ENCODE measurements at regions not wholly inside any gene's neighbourhood (a gene's known extent, or its start where the extent isn't known, plus 50 kb on each side); places are given as distances from the start of the nearest gene placed in this dataset.

DNA sequence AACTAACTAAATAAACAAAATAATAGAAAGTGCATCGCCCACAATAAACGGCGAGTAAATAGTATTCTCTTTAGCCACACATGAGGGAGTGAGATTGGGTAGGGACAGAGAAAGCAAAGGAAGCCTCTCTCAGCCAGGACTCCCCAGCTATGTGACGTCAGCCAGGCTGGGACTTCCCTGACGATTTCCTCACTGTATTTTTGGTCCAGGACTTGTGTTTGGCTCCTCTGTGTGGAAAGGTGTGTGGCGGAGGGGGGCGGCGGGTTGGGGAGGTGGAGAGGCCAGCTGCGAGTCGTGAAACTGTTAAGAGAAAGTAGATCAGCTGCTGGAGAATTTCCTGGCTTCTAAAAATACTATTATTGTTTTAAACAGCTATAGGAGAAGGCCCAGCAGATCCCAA is 1124.6 kb downstream of the AACS start:
- Mint-ChIP-seq H3K4me1 (no peaks in the 10 kb centered on the region), H3K36me3 (peaks cover 1% of the 10 kb centered on the region), H3K4me3 (no peak overlapping the region), H3K27ac (no peak overlapping the region), H3K27me3 (peaks cover 12% of the 10 kb centered on the region), H3K9me3 (peaks cover 13% of the 10 kb centered on the region)

DNA sequence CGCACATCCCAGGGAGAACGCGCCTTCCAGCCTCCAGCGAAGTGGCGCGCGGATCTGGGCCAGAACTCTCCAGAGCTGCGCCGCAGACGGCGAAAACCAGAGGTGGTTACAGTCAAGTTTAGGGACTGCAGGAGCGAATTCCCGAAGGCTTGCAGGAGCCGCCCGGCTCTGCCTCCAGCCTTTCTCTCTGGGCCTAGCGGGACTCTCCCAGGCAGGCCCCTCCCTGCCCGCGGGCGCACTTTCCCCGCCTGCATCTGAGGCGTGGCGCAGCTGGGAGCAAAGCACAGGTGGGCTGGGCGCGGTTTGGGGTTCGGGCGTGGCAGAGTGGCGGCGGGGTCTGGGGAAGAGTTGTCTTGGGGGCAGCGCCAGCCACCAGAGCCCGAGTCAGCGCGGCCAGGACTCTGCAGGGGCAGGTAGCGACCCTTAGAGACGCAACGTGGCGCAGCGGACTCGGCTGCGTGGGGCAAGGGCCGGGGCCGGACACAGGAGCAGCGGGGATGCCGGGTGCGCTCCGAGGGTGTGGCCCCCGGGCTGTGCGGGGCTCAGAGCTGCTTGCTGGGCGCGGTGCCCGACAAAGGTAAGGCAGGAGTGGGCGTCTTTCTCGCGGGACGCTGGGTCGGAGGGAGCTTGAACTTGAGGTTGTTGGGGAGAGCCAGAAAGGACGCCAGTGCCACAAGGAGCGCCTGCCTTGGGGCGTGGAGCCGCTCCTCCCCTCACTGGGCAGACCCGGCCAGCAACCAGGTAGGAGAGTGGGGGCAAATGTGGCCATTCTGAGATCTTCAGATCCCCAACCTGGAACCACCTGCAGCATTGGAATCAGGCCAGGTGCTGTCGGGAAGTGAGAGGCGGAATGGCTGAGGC is 1126.0 kb downstream of the AACS start:
- H3K4me1 Mint-ChIP-seq, result no peaks in the 10 kb centered on the region
- H3K27ac Mint-ChIP-seq, result no peak overlapping the region
- H3K27me3 Mint-ChIP-seq, result peaks cover 12% of the 10 kb centered on the region
- H3K9me3 Mint-ChIP-seq, result peaks cover 21% of the 10 kb centered on the region
- H3K36me3 Mint-ChIP-seq, result peaks cover 1% of the 10 kb centered on the region
- H3K4me3 Mint-ChIP-seq, result no peak overlapping the region

DNA sequence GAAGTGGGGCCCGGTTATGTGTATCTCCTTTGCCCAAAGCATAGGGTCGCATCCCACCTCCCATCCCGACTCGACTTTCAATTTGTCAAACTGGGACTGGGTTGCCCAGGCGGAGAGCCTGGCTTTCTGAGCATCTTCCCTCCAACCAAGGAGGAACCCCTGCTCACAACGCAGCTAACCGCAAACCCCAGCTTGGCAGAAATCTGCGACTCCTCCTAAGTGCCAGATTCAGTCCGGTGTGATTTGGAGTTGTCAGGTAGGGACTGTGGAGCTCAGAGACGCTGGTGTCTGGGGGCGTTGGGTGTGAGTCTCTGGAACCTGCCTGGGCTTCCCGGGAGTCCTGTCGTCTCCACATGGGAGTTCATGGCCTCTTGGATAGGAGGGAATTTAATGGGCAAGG is 1126.7 kb downstream of the AACS start:
- no peak overlapping the region for H3K4me3 Mint-ChIP-seq
- H3K4me1 Mint-ChIP-seq, result no peaks in the 10 kb centered on the region
- peaks cover 1% of the 10 kb centered on the region for H3K36me3 Mint-ChIP-seq
- H3K27me3 Mint-ChIP-seq, result peaks cover 8% of the 10 kb centered on the region
- H3K9me3 Mint-ChIP-seq, result peaks cover 17% of the 10 kb centered on the region
- no peak overlapping the region for H3K27ac Mint-ChIP-seq

DNA sequence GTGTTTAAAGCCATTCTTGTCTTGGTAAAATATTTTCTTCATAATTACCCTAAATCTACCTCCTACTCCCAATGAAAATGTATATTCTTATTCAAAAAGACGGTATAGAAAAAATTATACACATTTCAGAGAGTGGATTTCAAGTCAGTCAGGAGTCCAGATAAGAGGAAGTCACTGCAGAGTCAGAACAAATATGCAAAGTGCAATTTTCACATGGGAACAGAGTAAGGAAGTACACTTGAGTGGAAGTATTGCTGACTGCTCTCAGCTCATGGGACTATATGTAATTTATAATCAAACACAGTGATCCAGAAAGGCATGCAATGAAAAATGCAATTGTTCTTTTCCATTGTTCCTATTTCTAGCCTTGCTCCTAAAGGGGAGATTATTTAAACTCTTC is 1128.0 kb downstream of the AACS start:
- Mint-ChIP-seq H3K27ac (no peak overlapping the region), H3K9me3 (peaks cover 12% of the 10 kb centered on the region), H3K36me3 (peaks cover 1% of the 10 kb centered on the region), H3K4me1 (no peaks in the 10 kb centered on the region), H3K27me3 (peaks cover 8% of the 10 kb centered on the region), H3K4me3 (no peak overlapping the region)

DNA sequence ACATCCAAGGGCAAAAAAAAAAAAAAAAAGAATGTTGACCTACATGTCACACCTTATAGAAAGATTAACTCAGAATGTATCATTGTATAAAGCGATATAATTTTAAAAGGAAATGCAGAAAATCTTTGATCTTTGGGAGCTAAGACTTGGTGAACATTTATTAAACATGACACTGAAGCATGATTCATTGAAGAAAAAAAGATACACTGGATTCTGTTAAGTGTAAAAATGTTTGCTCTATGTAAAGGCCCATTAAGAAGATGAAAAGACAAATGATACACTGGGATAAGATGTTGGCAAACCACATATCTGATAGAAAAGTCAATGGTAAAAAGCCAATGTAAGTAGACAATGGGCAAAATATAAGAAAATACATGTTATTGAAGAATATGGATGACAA is 1131.0 kb downstream of the AACS start:
- Mint-ChIP-seq H3K4me3 (no peak overlapping the region), H3K4me1 (no peaks in the 10 kb centered on the region), H3K36me3 (no peaks in the 10 kb centered on the region), H3K9me3 (peaks cover 9% of the 10 kb centered on the region), H3K27ac (no peak overlapping the region), H3K27me3 (no peaks in the 10 kb centered on the region)

DNA sequence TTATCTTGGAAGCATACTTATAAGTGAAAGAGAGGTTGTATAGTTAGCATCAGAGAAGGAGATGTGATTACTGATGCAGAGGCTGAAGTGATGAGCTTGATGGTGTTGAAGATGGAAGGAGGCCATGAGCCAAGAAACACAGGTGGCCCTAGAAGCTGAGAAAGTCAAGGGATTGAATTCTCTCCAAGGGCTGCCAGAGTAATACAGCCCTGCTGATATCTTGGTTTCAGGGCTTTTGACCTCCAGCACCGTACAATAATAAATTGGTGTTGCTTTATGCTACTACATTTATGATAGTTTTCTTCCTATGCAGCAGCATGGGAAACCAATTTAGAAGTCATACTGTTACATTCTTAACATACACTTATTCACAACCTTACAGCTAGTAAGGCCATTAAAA is 1133.3 kb downstream of the AACS start:
- Mint-ChIP-seq H3K36me3 (no peaks in the 10 kb centered on the region), H3K27me3 (no peaks in the 10 kb centered on the region), H3K27ac (no peak overlapping the region), H3K4me3 (no peak overlapping the region), H3K9me3 (peaks cover 17% of the 10 kb centered on the region), H3K4me1 (no peaks in the 10 kb centered on the region)

DNA sequence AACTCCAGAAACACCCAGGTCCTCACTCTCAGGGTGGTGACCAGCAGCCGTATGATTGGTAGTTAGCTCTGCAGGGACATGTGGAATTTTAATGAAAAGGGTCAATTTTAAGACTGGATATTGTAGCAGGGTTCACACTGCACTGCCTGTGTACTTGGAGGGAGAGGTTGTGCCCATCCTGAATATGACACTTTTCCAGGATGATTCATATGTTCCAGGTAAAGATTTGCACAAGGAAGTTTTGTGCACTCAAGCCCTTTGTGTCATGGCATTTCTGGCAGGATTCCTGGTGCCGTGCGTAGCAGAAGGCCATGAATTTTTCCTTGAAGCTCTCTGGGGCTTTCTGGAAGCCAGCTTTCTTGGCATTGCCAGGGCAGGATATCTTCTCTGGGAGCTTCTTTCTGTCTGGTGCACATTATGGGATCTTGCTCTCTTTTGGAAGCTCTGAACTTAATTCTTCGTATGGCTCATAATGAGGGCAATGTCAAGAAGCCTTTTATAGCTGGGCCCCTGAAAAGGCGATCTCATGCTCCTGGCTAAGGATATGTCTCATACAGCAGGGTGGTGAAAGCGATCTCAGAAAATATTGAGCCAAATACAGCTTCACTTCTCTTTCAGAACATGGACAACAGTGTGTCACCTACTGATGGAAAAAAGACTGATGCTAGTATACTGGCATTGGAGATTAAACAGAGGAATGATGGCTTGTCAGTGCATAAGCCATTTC is 1133.9 kb downstream of the AACS start:
- Mint-ChIP-seq H3K4me3 (no peak overlapping the region), H3K36me3 (no peaks in the 10 kb centered on the region), H3K4me1 (no peaks in the 10 kb centered on the region), H3K27me3 (no peaks in the 10 kb centered on the region), H3K9me3 (peaks cover 17% of the 10 kb centered on the region), H3K27ac (no peak overlapping the region)

DNA sequence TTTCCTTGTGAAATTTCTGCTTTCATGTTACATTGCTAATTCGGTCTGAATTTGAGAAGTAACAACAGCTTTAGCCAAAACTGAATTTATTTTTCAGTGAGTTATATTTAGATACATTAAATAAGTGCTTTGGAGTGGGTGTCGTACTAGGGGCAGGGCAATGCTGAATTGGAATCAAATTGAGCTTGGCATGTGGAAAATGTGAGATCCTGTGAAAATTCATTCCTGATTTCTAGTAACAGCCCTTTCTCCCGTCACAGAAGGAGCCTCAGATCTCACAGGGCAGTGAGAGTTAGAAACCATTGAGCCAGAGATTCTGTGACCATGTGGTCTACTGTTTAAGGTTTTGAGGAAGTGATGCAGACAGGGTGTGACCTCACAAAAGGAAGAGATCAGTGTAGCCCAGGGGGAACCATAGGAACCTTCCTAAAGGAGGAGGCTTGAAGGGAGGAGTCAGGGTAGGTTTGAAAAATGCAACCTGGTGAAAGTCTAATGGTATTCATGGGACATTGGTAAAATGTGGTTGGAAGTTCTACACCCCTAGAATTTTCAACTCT is 1136.8 kb downstream of the AACS start:
- no peak overlapping the region for H3K27ac Mint-ChIP-seq
- H3K4me1 Mint-ChIP-seq, result no peaks in the 10 kb centered on the region
- no peaks in the 10 kb centered on the region for H3K27me3 Mint-ChIP-seq
- H3K9me3 Mint-ChIP-seq, result peaks cover 9% of the 10 kb centered on the region
- no peaks in the 10 kb centered on the region for H3K36me3 Mint-ChIP-seq
- no peak overlapping the region for H3K4me3 Mint-ChIP-seq

DNA sequence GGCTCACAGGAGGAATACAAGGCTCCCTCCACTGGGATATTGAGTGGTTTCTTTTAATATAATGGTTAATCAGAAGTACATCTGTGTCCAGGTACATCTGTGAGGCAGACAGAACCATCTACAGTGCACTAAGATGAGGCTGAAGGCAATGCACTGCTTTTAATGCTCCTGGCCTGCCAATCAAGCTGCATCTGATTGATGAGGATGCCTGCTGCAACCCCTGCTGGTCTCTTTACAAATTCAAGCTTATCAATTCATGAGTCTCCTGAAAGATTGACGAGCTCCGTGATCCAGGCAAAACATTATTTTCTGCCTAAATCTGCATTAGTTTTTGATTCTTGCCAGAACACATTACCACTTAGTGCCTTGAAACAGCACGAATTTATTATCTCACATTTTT is 1139.1 kb downstream of the AACS start:
- Mint-ChIP-seq H3K36me3 (no peaks in the 10 kb centered on the region), H3K27ac (no peak overlapping the region), H3K4me3 (no peak overlapping the region), H3K9me3 (peaks cover 9% of the 10 kb centered on the region), H3K27me3 (no peaks in the 10 kb centered on the region), H3K4me1 (no peaks in the 10 kb centered on the region)

DNA sequence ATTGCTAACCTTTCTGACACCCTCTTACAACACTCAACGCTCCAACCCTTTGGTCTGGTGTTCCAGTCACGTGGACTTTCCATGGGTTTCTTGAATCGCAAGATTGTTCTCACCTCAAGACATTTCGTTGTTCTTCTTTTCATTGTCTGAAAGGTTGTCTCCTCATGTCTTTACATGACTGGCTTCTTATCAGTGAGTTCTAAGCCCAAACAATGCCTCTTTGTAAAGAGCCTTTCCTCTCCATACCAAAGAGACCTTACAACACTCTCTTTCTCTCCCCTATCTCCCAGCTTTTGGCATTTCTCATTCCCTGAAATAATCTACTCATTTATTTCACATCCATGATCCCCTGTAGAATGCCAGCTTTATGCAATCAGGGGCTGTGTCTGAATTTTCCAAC is 1144.8 kb downstream of the AACS start:
- no peaks in the 10 kb centered on the region for H3K27me3 Mint-ChIP-seq
- no peaks in the 10 kb centered on the region for H3K4me1 Mint-ChIP-seq
- no peaks in the 10 kb centered on the region for H3K9me3 Mint-ChIP-seq
- H3K4me3 Mint-ChIP-seq, result no peak overlapping the region
- no peak overlapping the region for H3K27ac Mint-ChIP-seq
- no peaks in the 10 kb centered on the region for H3K36me3 Mint-ChIP-seq

DNA sequence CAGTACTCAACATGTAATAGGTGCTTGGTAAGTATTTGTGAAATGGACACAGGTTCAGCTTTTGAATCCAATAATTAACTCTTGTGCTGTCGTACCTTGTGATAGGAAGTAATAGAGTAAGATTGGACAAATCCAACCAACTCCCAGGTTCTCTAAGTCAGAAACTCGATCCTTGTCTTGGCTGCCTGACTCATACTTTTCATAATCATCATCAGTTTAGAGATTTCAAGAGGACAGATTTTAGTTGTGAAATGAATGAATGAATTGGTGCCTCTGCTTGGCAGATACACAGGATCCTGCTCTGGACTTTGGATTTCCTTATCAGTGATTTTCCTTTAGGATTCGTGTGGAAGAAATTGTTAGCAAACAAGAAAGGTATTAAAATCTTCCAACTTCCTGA is 1145.2 kb downstream of the AACS start:
- Mint-ChIP-seq H3K4me1 (no peaks in the 10 kb centered on the region), H3K4me3 (no peak overlapping the region), H3K27me3 (no peaks in the 10 kb centered on the region), H3K36me3 (no peaks in the 10 kb centered on the region), H3K27ac (no peak overlapping the region), H3K9me3 (no peaks in the 10 kb centered on the region)

DNA sequence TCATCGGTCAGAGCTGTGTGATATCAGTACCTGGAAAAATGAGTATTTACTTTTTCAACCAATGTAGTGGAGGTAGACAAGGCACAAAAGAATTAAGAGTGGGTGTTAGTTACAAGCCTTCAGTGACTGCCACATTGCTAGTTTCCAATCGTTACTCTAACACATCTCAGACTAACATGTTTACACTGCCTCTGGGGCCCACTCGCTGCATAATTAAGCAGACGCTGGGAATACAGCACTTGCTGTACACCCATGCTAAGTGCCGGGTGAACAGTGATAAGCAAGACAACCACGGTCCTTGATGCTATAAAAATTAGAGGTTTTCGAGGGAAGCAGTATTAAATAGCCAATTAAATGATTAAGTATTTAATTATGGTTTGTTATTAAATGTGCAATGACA is 1147.6 kb downstream of the AACS start:
- no peaks in the 10 kb centered on the region for H3K9me3 Mint-ChIP-seq
- no peaks in the 10 kb centered on the region for H3K4me1 Mint-ChIP-seq
- no peaks in the 10 kb centered on the region for H3K36me3 Mint-ChIP-seq
- H3K27me3 Mint-ChIP-seq, result no peaks in the 10 kb centered on the region
- H3K4me3 Mint-ChIP-seq, result no peak overlapping the region
- no peak overlapping the region for H3K27ac Mint-ChIP-seq

DNA sequence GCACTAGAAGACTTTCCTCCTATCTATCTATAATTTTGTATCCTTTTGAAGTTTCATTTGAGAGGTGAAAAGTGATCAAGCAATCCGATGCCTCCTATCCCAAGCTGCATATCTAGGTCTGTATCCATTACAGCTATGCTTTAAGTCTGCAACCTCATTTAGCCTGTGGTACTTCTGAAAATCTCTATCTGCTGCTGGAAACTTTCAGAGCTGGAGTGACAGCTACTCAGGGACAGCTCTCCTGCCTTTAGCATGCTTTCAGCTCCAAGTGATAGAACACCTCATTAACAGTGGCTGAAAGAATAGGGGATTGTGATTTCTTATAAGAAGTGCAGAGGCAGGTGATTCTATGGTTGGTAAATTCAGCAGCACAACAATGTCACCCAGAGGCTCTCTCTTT is 1153.5 kb downstream of the AACS start:
- H3K27me3 Mint-ChIP-seq, result no peaks in the 10 kb centered on the region
- H3K27ac Mint-ChIP-seq, result no peak overlapping the region
- no peaks in the 10 kb centered on the region for H3K9me3 Mint-ChIP-seq
- H3K4me3 Mint-ChIP-seq, result no peak overlapping the region
- no peaks in the 10 kb centered on the region for H3K36me3 Mint-ChIP-seq
- H3K4me1 Mint-ChIP-seq, result no peaks in the 10 kb centered on the region

DNA sequence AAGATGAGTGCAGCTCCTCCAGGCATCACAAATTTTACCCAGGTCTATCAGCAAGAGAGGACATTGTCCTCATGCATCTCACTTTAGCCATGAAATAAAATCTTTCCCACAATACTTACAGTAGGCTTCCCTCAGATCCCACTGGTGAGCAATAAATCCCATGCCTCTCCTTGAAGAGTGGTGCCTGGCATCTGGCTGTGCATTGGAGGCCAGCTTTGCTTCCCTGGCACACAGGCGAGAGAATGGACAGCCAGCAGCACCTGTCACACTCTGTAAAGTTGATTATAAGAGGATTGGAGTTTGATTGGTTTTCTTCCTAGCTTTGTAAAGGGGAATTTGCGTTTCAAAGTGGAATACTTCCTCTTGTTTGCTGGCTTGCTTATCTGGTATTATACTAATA is 1153.9 kb downstream of the AACS start:
- Mint-ChIP-seq H3K36me3 (no peaks in the 10 kb centered on the region), H3K27ac (no peak overlapping the region), H3K27me3 (no peaks in the 10 kb centered on the region), H3K9me3 (no peaks in the 10 kb centered on the region), H3K4me1 (no peaks in the 10 kb centered on the region), H3K4me3 (no peak overlapping the region)

DNA sequence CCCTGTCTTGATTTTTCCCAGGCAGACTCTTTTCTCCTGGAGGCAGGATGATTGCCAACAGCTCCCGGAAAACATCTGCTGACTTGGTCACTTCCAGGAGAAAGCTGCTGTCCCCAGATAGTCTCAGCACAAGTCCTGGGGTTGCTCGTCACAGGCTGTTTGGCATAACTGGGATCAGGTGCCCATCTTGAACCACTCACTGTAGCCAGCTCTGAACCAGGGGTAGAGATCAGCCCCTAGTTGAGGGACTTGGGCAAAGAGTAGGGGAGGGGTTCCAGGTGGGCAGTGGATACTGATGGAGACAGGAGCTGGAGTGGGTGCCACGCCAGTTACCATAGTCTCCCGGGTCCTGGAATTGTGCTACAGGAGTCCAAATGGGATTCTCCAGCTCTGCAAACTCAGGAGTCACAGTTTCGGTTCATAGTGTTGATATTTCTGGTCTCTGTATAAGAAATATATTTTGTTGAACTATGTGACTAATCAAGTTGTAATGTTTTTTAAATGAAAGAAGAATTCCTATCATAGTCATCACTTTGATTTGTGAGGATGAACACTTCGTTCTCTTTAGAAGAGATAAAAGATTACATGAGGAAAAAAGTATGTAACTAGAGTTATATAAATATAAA is 1154.5 kb downstream of the AACS start:
- H3K27me3 Mint-ChIP-seq, result no peaks in the 10 kb centered on the region
- no peak overlapping the region for H3K4me3 Mint-ChIP-seq
- no peaks in the 10 kb centered on the region for H3K36me3 Mint-ChIP-seq
- no peak overlapping the region for H3K27ac Mint-ChIP-seq
- no peaks in the 10 kb centered on the region for H3K4me1 Mint-ChIP-seq
- no peaks in the 10 kb centered on the region for H3K9me3 Mint-ChIP-seq

DNA sequence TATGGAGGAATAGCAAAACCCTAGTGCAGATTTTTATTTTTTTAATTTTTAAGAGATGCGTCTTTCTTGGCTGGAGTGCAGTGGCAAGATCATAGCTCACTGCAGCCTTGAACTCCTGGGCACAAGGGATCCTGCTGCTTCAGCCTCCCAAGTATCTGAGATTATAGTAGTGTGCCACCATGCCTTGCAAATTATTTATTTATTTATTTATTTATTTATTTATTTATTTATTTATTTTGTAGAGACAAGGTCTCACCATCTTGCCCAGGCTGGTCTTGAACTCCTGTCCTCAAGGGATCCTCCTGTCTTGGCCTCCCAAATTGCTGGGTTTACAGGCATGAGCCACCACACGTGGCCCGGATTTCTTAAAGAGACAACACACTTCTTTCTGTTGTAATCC is 1158.8 kb downstream of the AACS start:
- H3K36me3 Mint-ChIP-seq, result no peaks in the 10 kb centered on the region
- H3K4me3 Mint-ChIP-seq, result no peak overlapping the region
- no peaks in the 10 kb centered on the region for H3K4me1 Mint-ChIP-seq
- no peak overlapping the region for H3K27ac Mint-ChIP-seq
- H3K27me3 Mint-ChIP-seq, result no peaks in the 10 kb centered on the region
- peaks cover 11% of the 10 kb centered on the region for H3K9me3 Mint-ChIP-seq
